Parathyroid adenoma (tissue), 2 donors: ENCODE measurements at regions not wholly inside any gene's neighbourhood (a gene's known extent, or its start where the extent isn't known, plus 50 kb on each side); places are given as distances from the start of the nearest gene placed in this dataset.

Experiments
- H2AFZ ChIP-seq: fragments of 300-600 bp; sonication (generic); one replicate; pipeline ENCODE4 v1.7.0; 2017; ENCODE audit warnings: antibody characterized with exemption, mild to moderate bottlenecking
- H3K27ac ChIP-seq: fragments of 300-600 bp; sonication (generic); one replicate; pipeline ENCODE4 v1.7.0; 2017
- H3K27me3 ChIP-seq: fragments of 300-600 bp; sonication (generic); one replicate; pipeline ENCODE4 v1.7.0; 2017; ENCODE audit warnings: low read length; ENCODE audit not compliant: control insufficient read depth, insufficient read depth
- H3K36me3 ChIP-seq: fragments of 300-600 bp; sonication (generic); one replicate; pipeline ENCODE4 v1.7.0; 2017; ENCODE audit warnings: low read length; ENCODE audit not compliant: control insufficient read depth, insufficient read depth
- H3K4me1 ChIP-seq: fragments of 300-600 bp; sonication (generic); one replicate; pipeline ENCODE4 v1.7.0; 2017; ENCODE audit warnings: control low read depth
- H3K4me2 ChIP-seq: fragments of 300-600 bp; sonication (generic); one replicate; pipeline ENCODE4 v1.7.0; 2017; ENCODE audit warnings: low read length
- H3K4me3 ChIP-seq: fragments of 300-600 bp; sonication (generic); one replicate; pipeline ENCODE4 v1.7.0; 2017; ENCODE audit warnings: low read depth, low read length
- H3K79me2 ChIP-seq: fragments of 300-600 bp; sonication (generic); one replicate; pipeline ENCODE4 v1.7.0; 2017; ENCODE audit warnings: control low read depth
- H3K9ac ChIP-seq: fragments of 300-600 bp; sonication (generic); one replicate; pipeline ENCODE4 v1.7.0; 2017; ENCODE audit warnings: mild to moderate bottlenecking
- H3K9me3 ChIP-seq: fragments of 300-600 bp; sonication (generic); one replicate; pipeline ENCODE4 v1.7.0; 2017; ENCODE audit warnings: low read length; ENCODE audit not compliant: control insufficient read depth
- CTCF ChIP-seq: fragments of 300-600 bp; sonication (generic); IDR thresholded peaks from one replicate; pipeline ENCODE4 v1.7.0; 2017; ENCODE audit warnings: antibody characterized with exemption, mild to moderate bottlenecking
- donor health status: primary hyperparathyroidism.

GRCh38 chr9:88782931-88783710 is 208.1 kb upstream of the S1PR3 start:
- no peak overlapping the region for H2AFZ ChIP-seq
- no peak for TF ChIP-seq CTCF
- no peak overlapping the region for H3K4me3 ChIP-seq
- no peaks in the 10 kb centered on the region for H3K4me1 ChIP-seq
- H3K9me3 ChIP-seq = no peaks in the 10 kb centered on the region
- no peak overlapping the region for H3K27ac ChIP-seq
- H3K79me2 ChIP-seq = no peaks in the 10 kb centered on the region
- no peaks in the 10 kb centered on the region for H3K27me3 ChIP-seq
- H3K4me2 ChIP-seq = no peak overlapping the region
- no peaks in the 10 kb centered on the region for H3K36me3 ChIP-seq
- no peak overlapping the region for H3K9ac ChIP-seq

- Histone ChIP-seq H3K36me3 (no peaks in the 10 kb centered on the region), H3K9ac (no peak overlapping the region), H3K27me3 (no peaks in the 10 kb centered on the region), H3K4me1 (no peaks in the 10 kb centered on the region), H3K4me3 (no peak overlapping the region), H3K27ac (no peak overlapping the region), H3K4me2 (no peak overlapping the region), H3K79me2 (no peaks in the 10 kb centered on the region), H3K9me3 (no peaks in the 10 kb centered on the region), H2AFZ (no peak overlapping the region)
- TF ChIP-seq CTCF = no peak
These were observed 207.6 kb upstream of the S1PR3 start for GRCh38 chr9:88783711-88784083.

- no peak overlapping the region for H2AFZ ChIP-seq
- no peaks in the 10 kb centered on the region for H3K4me1 ChIP-seq
- H3K9ac ChIP-seq = no peak overlapping the region
- no peaks in the 10 kb centered on the region for H3K9me3 ChIP-seq
- H3K27ac ChIP-seq = no peak overlapping the region
- H3K4me2 ChIP-seq = no peak overlapping the region
- H3K79me2 ChIP-seq = no peaks in the 10 kb centered on the region
- no peaks in the 10 kb centered on the region for H3K36me3 ChIP-seq
- no peak for TF ChIP-seq CTCF
- no peaks in the 10 kb centered on the region for H3K27me3 ChIP-seq
- H3K4me3 ChIP-seq = no peak overlapping the region
These were observed 206.3 kb upstream of the S1PR3 start for GRCh38 chr9:88784960-88785359.

- Histone ChIP-seq H3K27ac (no peak overlapping the region), H3K9ac (no peak overlapping the region), H3K4me1 (no peaks in the 10 kb centered on the region), H3K79me2 (no peaks in the 10 kb centered on the region), H3K9me3 (no peaks in the 10 kb centered on the region), H2AFZ (no peak overlapping the region), H3K4me2 (no peak overlapping the region), H3K27me3 (no peaks in the 10 kb centered on the region), H3K36me3 (no peaks in the 10 kb centered on the region), H3K4me3 (no peak overlapping the region)
- TF ChIP-seq CTCF = no peak
These were observed 204.8 kb upstream of the S1PR3 start for GRCh38 chr9:88786291-88787079.
